KMS-11 (cell line): ENCODE measurements at regions not wholly inside any gene's neighbourhood (a gene's known extent, or its start where the extent isn't known, plus 50 kb on each side); places are given as distances from the start of the nearest gene placed in this dataset.
"Not testable (repeated sequence)": the region's sequence is repeated elsewhere in the genome, so short reads cannot be mapped to it uniquely, and the experiment has no call there.

Experiments used
- H2AFZ ChIP-seq: fragments of 200-600 bp; sonication (generic); 2 replicates; pipeline ENCODE4 v1.6.1; 2016; ENCODE audit warnings: antibody characterized with exemption, mixed run types, low read depth
- H3K27ac ChIP-seq: fragments of 200-600 bp; sonication (generic); 2 replicates; pipeline ENCODE4 v1.6.1; 2016; ENCODE audit warnings: mild to moderate bottlenecking, mixed run types
- H3K27me3 ChIP-seq: fragments of 200-600 bp; sonication (generic); 2 replicates; pipeline ENCODE4 v1.6.1; 2017; ENCODE audit warnings: mild to moderate bottlenecking, low read depth, mixed run types, moderate library complexity; ENCODE audit not compliant: insufficient read depth
- H3K36me3 ChIP-seq: fragments of 200-600 bp; sonication (generic); 2 replicates; pipeline ENCODE4 v1.6.1; 2017; ENCODE audit warnings: mild to moderate bottlenecking, mixed run types; ENCODE audit not compliant: insufficient read depth
- H3K4me1 ChIP-seq: fragments of 200-600 bp; sonication (generic); 2 replicates; pipeline ENCODE4 v1.6.1; 2016; ENCODE audit warnings: mild to moderate bottlenecking, low read depth, mixed run types; ENCODE audit not compliant: poor library complexity, severe bottlenecking
- H3K4me2 ChIP-seq: fragments of 200-600 bp; sonication (generic); 2 replicates; pipeline ENCODE4 v1.7.0; 2016; ENCODE audit warnings: mild to moderate bottlenecking, mixed run types
- H3K4me3 ChIP-seq: fragments of 200-600 bp; sonication (generic); IDR thresholded peaks from 2 replicates; pipeline ENCODE4 v1.6.1; 2017; ENCODE audit warnings: low read depth, low read length, mixed read lengths; ENCODE audit not compliant: insufficient read depth
- H3K79me2 ChIP-seq: fragments of 200-600 bp; sonication (generic); 2 replicates; pipeline ENCODE4 v1.6.1; 2016; ENCODE audit warnings: low read depth, mixed run types; ENCODE audit not compliant: insufficient read depth
- H3K9ac ChIP-seq: fragments of 200-600 bp; sonication (generic); 2 replicates; pipeline ENCODE4 v1.6.1; 2016; ENCODE audit warnings: mild to moderate bottlenecking, mixed run types
- H4K20me1 ChIP-seq: fragments of 200-600 bp; sonication (generic); 2 replicates; pipeline ENCODE4 v1.6.1; 2016; ENCODE audit warnings: mild to moderate bottlenecking, mixed run types; ENCODE audit not compliant: insufficient read depth
- TF ChIP-seq, protein P1 (sequence below): fragments of 200-600 bp; sonication (generic); conservative IDR thresholded peaks from 2 replicates; pipeline ENCODE4 v1.6.1; 2017; ENCODE audit warnings: low read depth, mild to moderate bottlenecking, antibody characterized with exemption, low read length, moderate library complexity, mixed read lengths

GRCh38 chr10:31664803-31665202 lies 263.8 kb downstream of the ARHGAP12 start:
- H3K79me2 ChIP-seq, result no peaks in the 10 kb centered on the region
- no peaks in the 10 kb centered on the region for H4K20me1 ChIP-seq
- TF ChIP-seq, protein P1, sequence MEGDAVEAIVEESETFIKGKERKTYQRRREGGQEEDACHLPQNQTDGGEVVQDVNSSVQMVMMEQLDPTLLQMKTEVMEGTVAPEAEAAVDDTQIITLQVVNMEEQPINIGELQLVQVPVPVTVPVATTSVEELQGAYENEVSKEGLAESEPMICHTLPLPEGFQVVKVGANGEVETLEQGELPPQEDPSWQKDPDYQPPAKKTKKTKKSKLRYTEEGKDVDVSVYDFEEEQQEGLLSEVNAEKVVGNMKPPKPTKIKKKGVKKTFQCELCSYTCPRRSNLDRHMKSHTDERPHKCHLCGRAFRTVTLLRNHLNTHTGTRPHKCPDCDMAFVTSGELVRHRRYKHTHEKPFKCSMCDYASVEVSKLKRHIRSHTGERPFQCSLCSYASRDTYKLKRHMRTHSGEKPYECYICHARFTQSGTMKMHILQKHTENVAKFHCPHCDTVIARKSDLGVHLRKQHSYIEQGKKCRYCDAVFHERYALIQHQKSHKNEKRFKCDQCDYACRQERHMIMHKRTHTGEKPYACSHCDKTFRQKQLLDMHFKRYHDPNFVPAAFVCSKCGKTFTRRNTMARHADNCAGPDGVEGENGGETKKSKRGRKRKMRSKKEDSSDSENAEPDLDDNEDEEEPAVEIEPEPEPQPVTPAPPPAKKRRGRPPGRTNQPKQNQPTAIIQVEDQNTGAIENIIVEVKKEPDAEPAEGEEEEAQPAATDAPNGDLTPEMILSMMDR, result no peak
- no peak overlapping the region for H3K4me2 ChIP-seq
- H3K9ac ChIP-seq, result no peak overlapping the region
- H2AFZ ChIP-seq, result no peak overlapping the region
- no peaks in the 10 kb centered on the region for H3K4me1 ChIP-seq
- no peak overlapping the region for H3K4me3 ChIP-seq
- no peaks in the 10 kb centered on the region for H3K36me3 ChIP-seq
- no peaks in the 10 kb centered on the region for H3K27me3 ChIP-seq
- no peak overlapping the region for H3K27ac ChIP-seq

DNA sequence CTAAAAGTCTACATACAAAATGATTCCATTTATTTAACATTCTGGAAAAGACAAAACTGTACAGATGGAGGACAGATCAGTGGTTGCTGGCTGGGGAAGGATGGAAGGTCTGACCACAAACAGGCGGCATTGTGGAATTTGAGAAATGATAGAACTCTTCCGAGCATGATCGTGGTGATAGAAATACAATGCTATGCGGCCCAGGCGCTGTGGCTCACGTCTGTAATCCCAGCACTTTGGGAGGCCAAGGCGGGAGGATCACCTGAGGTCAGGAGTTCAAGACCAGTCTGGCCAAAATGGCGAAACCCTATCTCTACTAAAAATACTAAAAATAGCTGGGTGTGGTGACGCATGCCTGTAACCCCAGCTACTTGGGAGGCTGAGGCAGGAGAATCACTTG lies 264.6 kb downstream of the ARHGAP12 start:
- not testable (repeated sequence) for H2AFZ ChIP-seq, H3K27ac ChIP-seq, H3K27me3 ChIP-seq, H3K9ac ChIP-seq, H3K79me2 ChIP-seq, H3K36me3 ChIP-seq, H3K4me2 ChIP-seq, H3K4me1 ChIP-seq, H3K4me3 ChIP-seq, H4K20me1 ChIP-seq

DNA sequence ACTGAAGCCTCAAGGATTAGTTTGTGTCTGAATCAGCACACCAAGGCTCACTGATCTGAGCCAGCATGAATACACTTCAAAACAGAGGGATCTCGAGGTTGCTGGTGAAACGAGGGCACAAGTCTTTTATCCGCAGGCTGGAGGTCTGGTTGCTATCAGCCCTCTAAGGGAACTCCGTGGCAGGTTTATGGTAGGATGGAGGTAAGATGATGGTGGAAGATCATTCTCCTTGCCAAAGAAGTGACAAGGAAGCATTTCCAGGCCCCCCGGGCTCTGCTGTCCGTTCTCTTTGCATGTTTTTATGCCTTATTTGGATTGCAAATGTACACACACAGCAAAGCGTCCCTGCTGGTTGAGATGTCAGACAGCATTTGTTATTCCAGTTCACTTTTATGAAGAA lies 268.3 kb downstream of the ARHGAP12 start:
- Histone ChIP-seq H3K36me3 (no peaks in the 10 kb centered on the region), H3K79me2 (no peaks in the 10 kb centered on the region), H3K4me3 (no peak overlapping the region), H3K4me2 (no peak overlapping the region), H3K9ac (no peak overlapping the region), H3K4me1 (no peaks in the 10 kb centered on the region), H4K20me1 (no peaks in the 10 kb centered on the region), H2AFZ (no peak overlapping the region), H3K27me3 (no peaks in the 10 kb centered on the region), H3K27ac (no peak overlapping the region)
- TF ChIP-seq, protein P1, result no peak

GRCh38 chr10:31659665-31660064 lies 269.0 kb downstream of the ARHGAP12 start:
- no peak overlapping the region for H3K4me3 ChIP-seq
- no peak overlapping the region for H3K9ac ChIP-seq
- no peak overlapping the region for H2AFZ ChIP-seq
- no peaks in the 10 kb centered on the region for H3K27me3 ChIP-seq
- H3K4me1 ChIP-seq, result no peaks in the 10 kb centered on the region
- no peak overlapping the region for H3K27ac ChIP-seq
- no peak overlapping the region for H3K4me2 ChIP-seq
- no peaks in the 10 kb centered on the region for H4K20me1 ChIP-seq
- TF ChIP-seq, protein P1, result no peak
- H3K79me2 ChIP-seq, result no peaks in the 10 kb centered on the region
- no peaks in the 10 kb centered on the region for H3K36me3 ChIP-seq

DNA sequence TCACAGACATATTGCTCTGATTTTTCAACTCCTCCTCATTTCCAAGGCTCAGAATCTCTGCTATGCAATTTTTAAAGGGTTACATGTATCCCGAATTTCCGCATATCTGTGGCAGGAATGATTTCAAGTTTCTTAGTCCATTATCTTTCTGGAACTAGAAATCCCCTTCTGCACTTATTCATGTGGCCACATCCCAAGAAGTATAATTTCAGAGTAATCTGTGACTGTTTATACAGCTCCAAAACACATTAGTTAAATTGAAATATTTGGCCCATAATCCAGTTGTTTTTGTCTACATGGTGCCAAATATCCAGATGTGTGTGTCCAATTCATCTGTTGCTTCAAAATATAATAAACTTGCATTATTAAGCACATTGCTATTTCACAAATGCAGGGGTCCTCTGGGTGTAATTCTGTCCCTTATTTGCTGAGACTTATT lies 271.2 kb downstream of the ARHGAP12 start:
- no peaks in the 10 kb centered on the region for H3K36me3 ChIP-seq

More for the DNA sequence above, 271.2 kb downstream of the ARHGAP12 start:
- no peaks in the 10 kb centered on the region for H4K20me1 ChIP-seq
- no peak overlapping the region for H3K27ac ChIP-seq
- no peaks in the 10 kb centered on the region for H3K79me2 ChIP-seq
- H3K9ac ChIP-seq, result no peak overlapping the region
- H2AFZ ChIP-seq, result no peak overlapping the region
- H3K4me1 ChIP-seq, result no peaks in the 10 kb centered on the region
- no peak overlapping the region for H3K4me3 ChIP-seq
- no peaks in the 10 kb centered on the region for H3K27me3 ChIP-seq
- no peak overlapping the region for H3K4me2 ChIP-seq
- TF ChIP-seq, protein P1, result no peak
